Myocyte (in vitro differentiated cells): ENCODE measurements at regions not wholly inside any gene's neighbourhood (a gene's known extent, or its start where the extent isn't known, plus 50 kb on each side); places are given as distances from the start of the nearest gene placed in this dataset.
"Not testable (repeated sequence)": the region's sequence is repeated elsewhere in the genome, so short reads cannot be mapped to it uniquely, and the experiment has no call there.

Source experiments
- DNase-seq: peaks from one replicate; pipeline ENCODE4 v3.0.0-alpha.2; 2012; ENCODE audit warnings: low read depth

DNA sequence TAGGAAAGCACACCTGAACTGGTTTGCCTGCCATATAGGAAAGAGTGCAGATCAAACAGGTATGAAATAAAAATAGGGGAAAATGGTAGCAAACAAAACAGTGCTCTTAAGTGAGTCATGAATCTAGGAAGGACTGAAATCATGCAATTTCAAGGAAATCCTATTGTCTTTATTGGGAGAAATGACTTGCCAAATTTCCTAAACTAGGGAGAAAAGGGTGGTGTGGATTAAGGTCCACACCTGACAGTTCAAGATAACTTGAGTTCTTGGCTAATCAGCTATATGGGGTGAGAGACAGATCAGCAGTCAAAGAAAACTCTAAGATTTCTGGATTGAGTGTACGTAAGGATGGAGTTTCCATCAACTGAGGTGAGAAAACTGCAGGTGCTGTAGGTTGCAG lies 101.1 kb downstream of the PRKAB2 start:
- no peak for DNase-seq

DNA sequence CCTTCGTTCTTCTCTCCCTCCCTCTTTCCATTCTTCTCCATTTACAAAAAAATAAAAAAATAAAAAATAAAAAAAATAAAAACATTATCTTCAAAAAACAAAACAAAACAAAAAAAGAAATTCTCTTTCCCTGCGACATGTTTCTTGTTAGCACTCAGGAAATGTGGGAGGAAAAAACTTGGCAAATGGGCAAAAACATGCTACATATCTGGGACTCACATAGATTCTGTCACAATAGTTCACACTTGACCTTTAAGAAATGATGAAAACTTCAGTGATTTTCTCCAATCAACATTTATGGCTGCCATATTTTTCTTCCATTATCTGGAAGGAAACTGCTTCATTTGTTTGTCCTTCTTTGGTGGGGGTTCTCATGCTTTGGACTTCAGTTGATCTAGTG lies 109.3 kb downstream of the PRKAB2 start:
- DNase-seq: no peak

DNA sequence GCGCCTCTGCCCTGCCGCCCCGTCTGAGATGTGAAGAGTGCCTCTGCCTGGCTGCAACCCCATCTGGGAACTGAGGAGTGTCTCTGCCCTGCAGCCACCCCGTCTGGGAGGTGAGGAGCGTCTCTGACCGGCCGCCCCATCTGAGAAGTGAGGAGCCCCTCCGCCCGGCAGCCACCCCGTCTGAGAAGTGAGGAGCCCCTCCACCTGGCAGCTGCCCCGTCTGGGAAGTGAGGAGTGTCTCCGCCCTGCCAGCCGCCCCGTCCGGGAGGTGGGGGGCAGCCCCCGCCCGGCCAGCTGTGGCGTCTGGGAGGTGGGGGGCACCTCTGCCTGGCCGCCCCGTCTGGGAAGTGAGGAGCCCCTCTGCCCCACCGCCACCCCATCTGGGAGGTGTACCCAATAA lies 110.4 kb downstream of the PRKAB2 start:
- not testable (repeated sequence) for DNase-seq

GRCh38 chr1:147053269-147053668 lies 115.1 kb downstream of the NBPF12 start:
- DNase-seq: no peak

DNA sequence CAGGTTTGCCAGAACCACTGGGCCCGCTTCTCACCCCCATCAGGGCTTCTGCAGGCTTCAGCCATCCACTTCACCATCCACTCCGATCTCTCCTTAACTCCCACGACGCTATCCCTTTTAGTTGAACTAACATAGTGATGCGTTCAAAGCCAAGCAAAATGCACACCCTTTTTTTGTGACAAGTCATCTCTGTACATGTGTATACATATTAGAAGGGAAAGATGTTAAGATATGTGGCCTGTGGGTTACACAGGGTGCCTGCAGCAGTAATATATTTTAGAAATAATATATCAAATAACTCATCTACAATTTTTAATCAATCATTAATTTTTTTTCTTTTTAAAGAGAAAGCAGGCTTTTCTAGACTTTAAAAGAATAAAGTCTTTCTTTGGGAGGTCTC lies 114.6 kb downstream of the NBPF12 start:
- DNase-seq: no peak

GRCh38 chr1:147052143-147052542 lies 114.0 kb downstream of the NBPF12 start:
- no peak for DNase-seq

DNA sequence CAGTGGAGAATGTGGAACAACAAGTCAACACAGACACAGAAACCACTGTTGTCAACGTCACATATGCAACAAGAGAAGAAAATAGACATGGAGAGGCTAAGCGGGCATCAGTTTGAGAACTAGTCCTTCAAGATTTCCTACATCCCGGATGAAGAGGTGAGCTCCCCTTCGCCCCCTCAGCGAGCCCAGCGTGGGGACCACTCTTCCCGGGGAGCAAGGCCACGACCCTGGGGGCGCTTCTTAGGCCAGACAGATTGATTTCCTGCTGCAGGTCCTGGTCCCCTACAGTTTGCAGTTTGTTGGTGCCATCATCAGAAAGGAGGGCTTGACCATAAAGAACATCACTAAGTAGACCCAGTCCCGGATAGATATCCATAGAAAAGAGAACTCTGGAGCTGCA lies 113.0 kb downstream of the NBPF12 start:
- DNase-seq: no peak

DNA sequence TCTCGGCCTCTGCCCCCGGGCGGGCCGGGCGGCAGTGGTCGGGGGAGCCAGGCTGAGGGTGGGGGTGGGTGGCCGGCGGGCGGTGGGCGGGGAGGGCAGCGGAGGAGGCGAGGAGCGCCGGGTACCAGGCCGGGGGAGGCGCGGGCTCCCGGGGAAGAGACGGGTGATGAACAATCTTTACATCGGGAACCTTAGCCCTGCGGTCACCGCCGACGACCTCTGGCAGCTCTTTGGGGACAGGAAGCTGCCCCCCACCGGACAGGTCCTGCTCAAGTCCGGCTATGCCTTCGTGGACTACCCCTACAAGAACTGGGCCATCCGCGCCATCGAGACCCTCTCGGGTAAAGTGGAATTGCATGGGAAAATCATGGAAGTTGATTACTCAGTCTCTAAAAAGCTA lies 112.5 kb downstream of the NBPF12 start:
- no peak for DNase-seq

DNA sequence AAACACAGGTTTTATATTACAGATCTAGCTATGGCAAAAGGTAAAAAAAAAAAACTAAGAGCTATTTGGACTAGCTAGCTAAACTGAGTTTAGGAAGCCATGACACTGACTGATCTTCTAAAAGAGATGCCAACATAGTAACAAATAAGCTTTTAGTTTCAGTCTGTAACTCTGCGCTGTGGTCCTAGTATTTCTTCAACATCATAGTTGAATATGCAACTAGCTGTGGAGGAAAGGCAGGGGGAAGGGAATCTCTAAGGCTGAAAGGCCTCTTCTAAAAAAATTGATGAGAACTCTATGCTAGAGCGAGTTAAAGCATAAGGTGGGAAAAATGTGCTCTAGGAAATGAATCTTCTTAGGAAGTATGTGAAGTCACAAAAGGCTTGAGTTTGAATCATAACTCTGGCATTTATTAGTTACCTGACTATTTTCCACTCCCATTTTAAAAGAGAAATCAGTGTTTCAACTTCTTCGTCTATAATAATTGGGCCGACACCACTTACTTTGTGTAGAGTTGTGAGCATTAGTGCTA lies 108.8 kb downstream of the NBPF12 start:
- DNase-seq: not testable (repeated sequence)

- no peak for DNase-seq
Measured at GRCh38 chr1:147046189-147046862, 108.2 kb downstream of the NBPF12 start.
